ENCODE measurements at regions not wholly inside any gene's neighbourhood (a gene's known extent, or its start where the extent isn't known, plus 50 kb on each side); places are given as distances from the start of the nearest gene placed in this dataset.

- DNase-seq, result no peak
Observed at GRCh38 chr10:75347186-75347585, 54.4 kb downstream of the ZNF503 start.

- no peak for DNase-seq
Observed at GRCh38 chr10:75345738-75346137, 55.8 kb downstream of the ZNF503 start.

DNA sequence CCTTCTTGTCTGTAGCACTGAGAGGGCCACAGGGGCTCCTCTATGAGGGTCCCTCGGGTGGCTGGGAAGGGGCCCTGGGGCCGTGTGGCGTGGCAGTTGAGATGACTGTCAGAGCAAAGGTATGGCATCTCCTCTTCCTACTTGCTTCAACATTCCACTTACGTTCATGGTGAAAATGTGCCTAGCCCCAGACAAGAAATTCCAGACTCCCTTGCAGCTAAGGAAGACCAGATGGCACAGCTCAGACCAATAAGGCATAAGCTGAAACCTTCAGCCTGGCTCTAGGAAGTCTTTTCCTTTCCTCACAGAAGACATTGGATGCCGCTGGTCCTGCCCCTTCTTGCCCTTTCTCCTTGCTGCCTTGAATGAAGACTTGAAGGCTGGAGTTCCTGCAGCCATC, 57.4 kb downstream of the ZNF503 start:
- no peak for DNase-seq

GRCh38 chr10:75342397-75342796, 59.2 kb downstream of the ZNF503 start:
- DNase-seq, result no peak

GRCh38 chr10:75335983-75336382, 65.6 kb downstream of the ZNF503 start:
- no peak for DNase-seq

DNA sequence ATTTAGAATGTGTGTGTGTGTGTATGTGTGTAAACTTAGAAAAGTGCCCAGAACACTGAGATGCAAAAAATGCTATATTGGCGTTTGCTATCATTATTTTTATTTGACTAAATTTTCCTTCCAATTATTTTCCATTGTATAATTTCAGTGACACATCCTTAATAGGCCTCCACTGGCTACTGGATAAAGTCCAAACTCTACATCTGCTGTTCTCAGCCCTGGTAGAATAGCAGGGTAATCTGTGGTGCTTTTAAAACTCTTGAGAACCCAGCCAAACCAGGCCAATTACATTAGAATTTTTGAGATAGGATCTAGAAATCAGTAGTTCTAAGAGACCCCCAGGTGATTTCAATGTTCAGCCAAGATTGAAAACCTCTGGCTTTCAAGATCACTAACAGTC, 66.4 kb downstream of the ZNF503 start:
- DNase-seq, result no peak

GRCh38 chr10:75334720-75335119, 66.8 kb downstream of the ZNF503 start:
- DNase-seq, result no peak

DNA sequence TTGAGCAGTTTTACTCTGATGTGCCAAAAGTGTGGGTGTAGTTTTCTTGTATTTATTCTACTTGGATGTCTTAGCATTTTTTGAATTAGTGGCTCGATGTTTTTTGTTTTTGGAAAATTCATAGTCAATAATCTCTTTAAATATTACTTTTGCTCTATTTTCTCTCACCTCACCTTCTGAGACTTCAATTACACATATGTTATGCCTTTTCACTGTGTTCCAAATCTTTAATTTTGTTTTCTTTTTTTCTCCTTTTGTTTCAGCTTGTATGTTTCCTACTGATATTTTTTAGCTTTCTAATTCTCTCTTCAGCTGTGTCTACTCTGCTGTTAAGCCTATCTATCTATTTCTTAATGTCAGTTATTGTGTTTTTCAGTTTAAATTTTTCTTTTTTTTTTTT, 69.5 kb downstream of the ZNF503 start:
- DNase-seq, result no peak

- DNase-seq, result no peak
Observed at GRCh38 chr10:75331081-75331480, 70.5 kb downstream of the ZNF503 start.

DNA sequence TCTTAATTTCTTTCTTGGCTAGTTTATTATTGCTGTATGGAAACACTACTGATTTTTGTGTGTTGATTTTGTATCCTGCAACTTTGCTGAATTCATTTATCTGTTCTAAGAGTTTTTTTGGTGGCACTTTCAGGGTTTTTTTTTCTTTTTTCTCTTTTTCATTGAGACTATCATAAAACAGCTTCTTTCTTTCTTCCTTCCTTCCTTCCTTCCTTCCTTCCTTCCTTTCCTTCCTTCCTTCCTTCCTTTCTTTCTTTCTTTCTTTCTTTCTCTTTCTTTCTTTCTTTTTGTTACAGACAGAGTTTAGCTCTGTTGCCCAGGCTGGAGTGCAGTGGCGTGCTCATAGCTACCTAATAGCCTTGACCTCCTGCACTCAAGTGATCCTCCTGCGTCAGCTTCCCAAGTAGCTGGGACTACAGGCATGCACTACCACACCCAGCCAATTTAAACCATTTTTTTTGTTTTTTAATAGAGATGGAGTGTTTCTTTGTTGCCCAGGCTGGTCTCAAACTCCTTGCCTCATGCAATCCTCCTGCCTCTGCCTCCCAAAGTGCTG, 72.3 kb downstream of the ZNF503 start:
- no peak for DNase-seq

DNA sequence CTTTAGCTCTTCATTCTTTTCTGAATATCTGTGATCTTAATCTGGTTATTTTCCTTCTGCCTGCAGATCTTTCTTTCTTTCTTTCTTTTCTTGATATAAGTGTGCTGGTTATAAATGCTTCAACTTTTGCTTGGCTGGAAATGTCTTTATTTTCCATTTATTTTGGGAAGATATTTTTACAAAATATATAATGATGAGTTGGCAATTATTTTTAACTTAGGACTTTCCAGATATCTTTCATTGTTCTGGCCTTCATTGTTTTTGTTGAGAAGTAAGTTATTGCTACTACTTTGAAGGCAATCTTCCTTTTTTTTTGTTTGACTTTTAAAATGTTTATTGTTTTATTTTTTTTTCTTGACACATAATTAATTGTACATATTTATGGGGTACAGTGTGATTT, 75.3 kb downstream of the ZNF503 start:
- no peak for DNase-seq

- DNase-seq, result no peak
Observed at GRCh38 chr10:75319274-75319673, 82.3 kb downstream of the ZNF503 start.

- no peak for DNase-seq
Observed at GRCh38 chr10:75314570-75314969, 78.8 kb upstream of the COMTD1 start.

DNA sequence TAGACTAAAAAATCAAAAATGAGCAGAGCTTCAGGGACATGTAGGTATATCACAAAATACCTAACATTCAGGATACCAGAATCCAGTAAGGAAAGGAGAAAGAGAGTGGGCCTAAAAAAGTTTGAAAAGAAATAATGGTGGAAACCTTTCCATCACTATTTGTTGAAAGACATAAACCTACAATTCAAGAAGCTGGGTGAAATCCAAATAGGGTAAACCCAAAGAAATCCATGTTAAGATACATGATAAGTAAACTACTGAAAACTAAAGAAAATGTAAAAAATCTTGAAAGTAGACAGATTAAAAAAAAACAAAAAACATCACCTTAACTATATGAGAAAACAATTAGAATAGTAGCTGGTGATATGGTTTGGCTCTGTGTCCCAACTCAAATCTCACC, 76.7 kb upstream of the COMTD1 start:
- no peak for DNase-seq

DNA sequence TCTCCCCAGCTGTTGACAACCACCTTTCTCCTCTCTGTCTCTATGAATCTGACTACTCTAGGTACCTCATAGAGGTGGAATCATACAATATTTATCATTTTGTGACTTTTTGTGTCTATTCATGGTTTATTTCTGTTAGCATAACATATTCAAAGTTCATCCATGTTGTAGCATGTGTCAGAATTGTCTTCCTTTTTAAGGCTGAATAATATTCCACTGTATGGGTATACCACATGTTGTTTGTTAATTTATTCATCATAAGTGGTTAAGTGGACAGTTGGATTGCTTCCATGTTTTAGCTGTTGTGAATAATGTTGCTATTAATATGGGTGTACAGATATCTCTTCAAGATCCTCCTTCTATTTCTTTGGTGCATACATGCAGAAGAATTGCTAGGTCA, 69.9 kb upstream of the COMTD1 start:
- DNase-seq, result no peak

GRCh38 chr10:75304741-75305390, 69.1 kb upstream of the COMTD1 start:
- DNase-seq, result no peak

GRCh38 chr10:75304313-75304712, 68.6 kb upstream of the COMTD1 start:
- DNase-seq, result no peak

GRCh38 chr10:75303045-75303777, 67.5 kb upstream of the COMTD1 start:
- DNase-seq, result no peak

GRCh38 chr10:75302029-75302428, 66.3 kb upstream of the COMTD1 start:
- no peak for DNase-seq

DNA sequence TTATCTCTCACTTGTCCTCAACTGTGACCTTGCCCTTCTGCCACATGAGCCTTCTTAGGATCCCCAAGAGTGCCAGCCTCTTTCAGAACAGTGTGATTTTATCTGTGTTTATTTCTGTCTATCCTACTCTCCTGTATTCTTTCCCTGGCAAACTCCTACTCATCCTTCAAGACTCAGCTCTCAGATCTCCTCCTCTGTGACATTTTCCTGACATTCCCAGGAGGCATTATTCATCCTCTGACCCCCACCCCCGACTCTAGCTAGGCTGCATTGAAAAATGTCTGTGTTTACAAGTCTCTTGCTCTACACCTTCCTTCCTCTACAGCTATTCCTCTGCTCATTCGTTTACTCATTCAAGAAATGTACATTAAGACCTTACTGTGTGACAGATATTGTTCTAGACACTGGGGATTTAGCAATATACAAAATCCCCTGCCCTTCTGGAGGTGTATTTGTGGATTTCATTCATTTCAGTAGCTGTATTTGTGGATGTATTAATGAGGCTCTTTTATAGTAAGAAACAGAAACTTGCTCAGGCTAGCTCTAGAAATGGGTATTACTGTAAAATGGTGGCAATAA, 61.4 kb upstream of the COMTD1 start:
- DNase-seq, result no peak

- DNase-seq, result no peak
Observed at GRCh38 chr10:75295868-75296441, 60.2 kb upstream of the COMTD1 start.

DNA sequence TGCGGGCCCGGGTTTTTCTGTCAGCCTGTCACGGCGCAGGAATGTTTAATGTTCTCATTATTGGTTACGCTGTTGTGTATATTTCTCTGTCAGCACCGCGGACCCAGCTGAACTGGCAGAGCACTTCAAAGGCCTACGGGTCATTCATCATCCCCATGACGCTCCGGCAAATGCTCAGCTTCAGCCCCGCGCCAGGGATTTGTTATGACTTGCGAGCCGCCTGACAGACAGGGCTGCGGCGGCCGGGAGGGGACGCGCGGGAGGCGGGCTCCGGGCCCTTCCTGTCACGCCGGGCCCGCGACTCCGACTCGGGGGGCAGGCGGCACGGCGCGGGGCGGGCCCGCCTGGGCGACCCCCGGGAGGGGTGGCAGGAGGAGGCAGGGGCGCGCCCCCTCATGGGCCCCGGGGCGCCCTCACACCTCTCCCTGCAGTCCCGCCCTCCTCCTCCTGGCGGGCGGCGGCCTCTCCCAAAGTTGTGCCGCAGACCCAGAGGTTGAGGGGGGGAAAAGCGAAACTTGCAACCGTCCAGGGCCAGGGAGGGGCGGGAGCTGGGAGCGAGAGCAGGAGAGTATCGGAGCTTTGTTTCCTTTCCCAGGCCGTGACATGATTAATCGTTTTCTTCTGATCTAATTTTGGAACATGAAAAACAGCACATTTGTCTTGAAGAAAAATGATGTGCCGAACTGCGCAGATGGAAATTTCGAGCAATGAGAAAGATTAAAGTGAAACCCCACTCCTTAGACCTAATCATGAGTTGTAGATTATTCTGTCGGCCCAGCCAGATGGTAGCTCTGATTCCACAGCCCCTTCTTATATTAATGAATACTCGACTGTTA, 59.3 kb upstream of the COMTD1 start:
- peak; percentile 46 for DNase-seq

DNA sequence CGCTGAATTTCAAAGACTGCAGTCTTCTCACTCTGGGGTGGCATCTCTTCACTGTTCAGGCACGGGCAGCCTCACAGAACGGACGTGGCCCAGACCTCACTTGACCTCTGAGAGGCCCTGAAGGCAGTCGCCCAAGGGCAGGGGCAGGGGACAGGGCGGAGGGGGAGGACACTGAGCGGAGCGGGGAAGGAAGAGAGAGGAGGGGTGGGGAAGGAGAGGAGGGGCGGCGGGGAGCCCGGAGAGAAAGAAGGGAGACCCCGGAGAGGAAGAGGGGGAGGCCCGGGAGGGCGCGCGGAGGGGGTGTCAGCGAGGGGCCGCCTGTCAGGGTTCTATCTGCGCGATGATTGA, 58.7 kb upstream of the COMTD1 start:
- no peak for DNase-seq
